HG03039 (cell line): ENCODE measurements at regions not wholly inside any gene's neighbourhood (a gene's known extent, or its start where the extent isn't known, plus 50 kb on each side); places are given as distances from the start of the nearest gene placed in this dataset.

Source experiments
- ATAC-seq: cut with Tn5 transposase; IDR thresholded peaks from one replicate; pipeline ENCODE4 v1.9.1; 2021; ENCODE audit warnings: mild to moderate bottlenecking, moderate library complexity; ENCODE audit not compliant: unreplicated experiment

GRCh38 chr2:82317012-82317411 lies 2012.5 kb upstream of the LRRTM1 start:
- no peak for ATAC-seq

- no peak for ATAC-seq
Measured at GRCh38 chr2:82316586-82316985, 2012.0 kb upstream of the LRRTM1 start.

- no peak for ATAC-seq
Measured at GRCh38 chr2:82314836-82315472, 2010.4 kb upstream of the LRRTM1 start.

- no peak for ATAC-seq
Measured at GRCh38 chr2:82307511-82307910, 2003.0 kb upstream of the LRRTM1 start.

GRCh38 chr2:82301506-82301905 lies 1997.0 kb upstream of the LRRTM1 start:
- ATAC-seq, result no peak

- ATAC-seq, result no peak
Measured at GRCh38 chr2:82289446-82289845, 1984.9 kb upstream of the LRRTM1 start.

- ATAC-seq, result no peak
Measured at GRCh38 chr2:82283075-82283474, 1978.5 kb upstream of the LRRTM1 start.

- ATAC-seq, result no peak
Measured at GRCh38 chr2:82282111-82282882, 1977.7 kb upstream of the LRRTM1 start.

- no peak for ATAC-seq
Measured at GRCh38 chr2:82279367-82279766, 1974.8 kb upstream of the LRRTM1 start.

- ATAC-seq, result no peak
Measured at GRCh38 chr2:82278416-82278815, 1973.9 kb upstream of the LRRTM1 start.

- ATAC-seq, result no peak
Measured at GRCh38 chr2:82275599-82275998, 1971.0 kb upstream of the LRRTM1 start.

- no peak for ATAC-seq
Measured at GRCh38 chr2:82268446-82268845, 1963.9 kb upstream of the LRRTM1 start.

- no peak for ATAC-seq
Measured at GRCh38 chr2:82260521-82260920, 1956.0 kb upstream of the LRRTM1 start.

- ATAC-seq, result no peak
Measured at GRCh38 chr2:82259551-82259950, 1955.0 kb upstream of the LRRTM1 start.

GRCh38 chr2:82257796-82258555 lies 1953.4 kb upstream of the LRRTM1 start:
- no peak for ATAC-seq

GRCh38 chr2:82256983-82257632 lies 1952.6 kb upstream of the LRRTM1 start:
- ATAC-seq, result no peak

- no peak for ATAC-seq
Measured at GRCh38 chr2:82256288-82256687, 1951.7 kb upstream of the LRRTM1 start.

GRCh38 chr2:82254728-82255127 lies 1950.2 kb upstream of the LRRTM1 start:
- no peak for ATAC-seq

- ATAC-seq, result no peak
Measured at GRCh38 chr2:82246220-82246775, 1941.7 kb upstream of the LRRTM1 start.

- no peak for ATAC-seq
Measured at GRCh38 chr2:82239176-82239575, 1934.6 kb upstream of the LRRTM1 start.
